Breast epithelium (tissue), 3 donors: ENCODE measurements at regions not wholly inside any gene's neighbourhood (a gene's known extent, or its start where the extent isn't known, plus 50 kb on each side); places are given as distances from the start of the nearest gene placed in this dataset.

Source experiments
- CTCF ChIP-seq, 3 donors: fragments of 450-650 bp; IDR thresholded peaks; one replicate each; pipeline ENCODE4 v1.5.1; 2016 to 2017; ENCODE audit warnings: antibody characterized with exemption in 3 of 3, mild to moderate bottlenecking in 3 of 3, moderate library complexity in 3 of 3
- POLR2AphosphoS5 ChIP-seq, 3 donors: sonication (generic); formaldehyde crosslinking; IDR thresholded peaks; one replicate each; pipeline ENCODE4 v1.6.1; 2017; ENCODE audit warnings: antibody characterized with exemption in 3 of 3

DNA sequence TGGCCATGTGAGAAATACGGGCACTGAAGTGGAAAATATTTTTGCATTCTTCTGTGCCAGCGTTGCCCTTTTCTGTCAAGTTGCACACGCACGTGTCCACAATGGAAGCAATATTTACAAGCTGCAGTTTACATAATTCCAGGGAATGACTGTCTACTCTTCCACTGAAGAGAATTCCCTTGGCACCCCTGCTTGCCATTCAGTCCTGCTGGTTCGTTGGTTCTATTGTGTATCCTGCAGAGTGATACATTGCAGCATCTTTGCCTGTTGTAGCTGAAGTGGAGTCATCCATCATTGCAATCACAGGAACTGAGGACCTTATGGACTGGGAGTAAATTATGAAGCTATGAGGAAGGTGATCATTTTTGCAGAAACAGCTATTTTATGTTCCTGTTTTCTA lies 759.4 kb downstream of the ROBO2 start:
- TF ChIP-seq POLR2AphosphoS5 (IDR thresholded peaks at IDR 0.05), result no peak
- no peak for TF ChIP-seq CTCF (IDR thresholded peaks at IDR 0.05)
